Right atrium auricular region (tissue), 2 donors: ENCODE measurements at regions not wholly inside any gene's neighbourhood (a gene's known extent, or its start where the extent isn't known, plus 50 kb on each side); places are given as distances from the start of the nearest gene placed in this dataset.

Source experiments
- DNase-seq: peaks from one replicate; pipeline ENCODE4 v3.0.0-alpha.2; 2019; ENCODE audit warnings: low spot score
- H3K27ac ChIP-seq, 2 donors: fragments of 200-600 bp; sonication (generic); 1 replicate in 1 of 2; 2 replicates in 1 of 2; pipeline ENCODE4 v1.5.1; 2016 to 2019
- H3K27me3 ChIP-seq, 2 donors: fragments of 200-600 bp; sonication (generic); one replicate each; pipeline versions ENCODE4 v1.5.1 to v1.6.0; 2017 to 2019
- H3K36me3 ChIP-seq: fragments of 200-600 bp; sonication (generic); one replicate; pipeline ENCODE4 v1.5.1; 2016
- H3K4me1 ChIP-seq, 2 donors: fragments of 200-600 bp; sonication (generic); one replicate each; pipeline versions ENCODE4 v1.5.1 to v1.6.0; 2017 to 2019
- H3K4me3 ChIP-seq, 2 donors: fragments of 200-600 bp; sonication (generic); 1 replicate in 1 of 2; 2 replicates in 1 of 2; pipeline ENCODE4 v1.5.1; 2017 to 2019; ENCODE audit warnings: mild to moderate bottlenecking in 1 of 2, moderate library complexity in 1 of 2
- H3K9me3 ChIP-seq, 2 donors: fragments of 200-600 bp; sonication (generic); one replicate each; pipeline ENCODE4 v1.5.1; 2019
- TF ChIP-seq, protein P1 (sequence below), 2 donors: fragments of 200-600 bp; sonication (generic); IDR thresholded peaks; one replicate each; pipeline ENCODE4 v1.5.1; 2019; ENCODE audit warnings: antibody characterized with exemption in 2 of 2

DNA sequence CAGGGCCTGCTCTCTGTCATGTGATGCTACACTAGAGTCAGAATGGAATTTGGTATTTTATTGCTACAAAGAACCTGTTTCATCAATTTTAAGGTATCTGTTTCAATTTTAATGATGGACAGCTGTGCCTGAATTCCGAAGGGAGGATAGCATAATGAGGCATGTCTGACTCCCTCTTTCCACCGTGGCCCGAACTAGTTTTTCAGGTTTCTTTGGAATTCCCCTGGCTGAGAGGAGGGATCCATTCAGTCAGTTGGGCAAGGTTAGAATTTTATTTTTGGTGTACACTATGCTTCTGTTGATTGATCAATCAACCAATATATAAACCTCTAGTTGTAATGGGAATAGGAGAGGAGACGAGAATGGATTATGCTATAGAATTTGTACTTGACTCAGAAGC is 761.8 kb downstream of the FAM133A start:
- H3K4me3 ChIP-seq, result no peak overlapping the region
- TF ChIP-seq, protein P1, sequence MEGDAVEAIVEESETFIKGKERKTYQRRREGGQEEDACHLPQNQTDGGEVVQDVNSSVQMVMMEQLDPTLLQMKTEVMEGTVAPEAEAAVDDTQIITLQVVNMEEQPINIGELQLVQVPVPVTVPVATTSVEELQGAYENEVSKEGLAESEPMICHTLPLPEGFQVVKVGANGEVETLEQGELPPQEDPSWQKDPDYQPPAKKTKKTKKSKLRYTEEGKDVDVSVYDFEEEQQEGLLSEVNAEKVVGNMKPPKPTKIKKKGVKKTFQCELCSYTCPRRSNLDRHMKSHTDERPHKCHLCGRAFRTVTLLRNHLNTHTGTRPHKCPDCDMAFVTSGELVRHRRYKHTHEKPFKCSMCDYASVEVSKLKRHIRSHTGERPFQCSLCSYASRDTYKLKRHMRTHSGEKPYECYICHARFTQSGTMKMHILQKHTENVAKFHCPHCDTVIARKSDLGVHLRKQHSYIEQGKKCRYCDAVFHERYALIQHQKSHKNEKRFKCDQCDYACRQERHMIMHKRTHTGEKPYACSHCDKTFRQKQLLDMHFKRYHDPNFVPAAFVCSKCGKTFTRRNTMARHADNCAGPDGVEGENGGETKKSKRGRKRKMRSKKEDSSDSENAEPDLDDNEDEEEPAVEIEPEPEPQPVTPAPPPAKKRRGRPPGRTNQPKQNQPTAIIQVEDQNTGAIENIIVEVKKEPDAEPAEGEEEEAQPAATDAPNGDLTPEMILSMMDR (IDR thresholded peaks at IDR 0.05), result no peak
- H3K4me1 ChIP-seq, result no peaks in the 10 kb centered on the region
- no peak overlapping the region for H3K27ac ChIP-seq
- DNase-seq, result no peak
- no peaks in the 10 kb centered on the region for H3K27me3 ChIP-seq
- H3K9me3 ChIP-seq, result no peaks in the 10 kb centered on the region
- H3K36me3 ChIP-seq, result no peaks in the 10 kb centered on the region

DNA sequence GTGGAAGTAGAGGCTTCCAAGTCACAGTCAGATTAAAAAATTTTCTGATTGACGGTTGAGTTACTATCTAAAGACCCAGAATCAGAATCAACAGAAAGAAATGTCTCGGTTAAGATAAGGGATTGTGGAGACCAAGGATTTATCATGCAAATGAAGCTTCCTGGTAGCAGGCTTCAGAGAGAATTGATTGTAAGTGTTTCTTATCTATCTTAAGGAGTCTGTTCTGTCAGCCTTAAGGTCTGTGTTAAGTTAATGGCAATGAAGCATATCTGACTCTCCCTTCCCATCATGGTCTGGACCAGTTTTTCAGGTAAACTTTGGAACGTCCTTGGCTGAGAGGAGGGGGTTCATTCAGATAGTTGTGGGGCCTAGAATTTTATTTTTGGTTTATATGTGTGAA is 780.2 kb downstream of the FAM133A start:
- Histone ChIP-seq H3K4me3 (no peak overlapping the region), H3K9me3 (no peaks in the 10 kb centered on the region), H3K27me3 (no peaks in the 10 kb centered on the region), H3K36me3 (no peaks in the 10 kb centered on the region), H3K27ac (no peak overlapping the region), H3K4me1 (no peaks in the 10 kb centered on the region)
- TF ChIP-seq, protein P1 (IDR thresholded peaks at IDR 0.05), result no peak
- no peak for DNase-seq

DNA sequence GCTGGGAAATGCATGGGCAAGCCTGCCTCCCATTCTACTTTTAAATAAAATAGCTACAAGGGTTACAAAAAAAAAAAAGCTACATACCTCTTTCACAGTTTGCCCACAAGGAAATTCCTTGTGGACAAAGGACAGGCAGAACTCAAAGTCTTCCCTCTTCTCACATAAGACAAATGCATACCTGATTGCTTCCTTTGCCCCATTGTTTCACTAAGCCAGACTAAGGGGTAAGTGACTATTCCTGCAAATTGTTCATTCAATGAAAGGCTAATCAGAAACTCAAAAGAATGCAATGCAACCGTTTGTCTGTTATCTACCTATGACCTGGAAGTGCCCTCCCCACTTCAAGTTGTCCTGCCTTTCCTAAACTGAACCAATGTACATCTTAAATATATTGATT is 780.6 kb downstream of the FAM133A start:
- Histone ChIP-seq H3K9me3 (no peaks in the 10 kb centered on the region), H3K27ac (no peak overlapping the region), H3K4me1 (no peaks in the 10 kb centered on the region), H3K27me3 (no peaks in the 10 kb centered on the region), H3K4me3 (no peak overlapping the region), H3K36me3 (no peaks in the 10 kb centered on the region)
- DNase-seq, result no peak
- TF ChIP-seq, protein P1 (IDR thresholded peaks at IDR 0.05), result no peak

DNA sequence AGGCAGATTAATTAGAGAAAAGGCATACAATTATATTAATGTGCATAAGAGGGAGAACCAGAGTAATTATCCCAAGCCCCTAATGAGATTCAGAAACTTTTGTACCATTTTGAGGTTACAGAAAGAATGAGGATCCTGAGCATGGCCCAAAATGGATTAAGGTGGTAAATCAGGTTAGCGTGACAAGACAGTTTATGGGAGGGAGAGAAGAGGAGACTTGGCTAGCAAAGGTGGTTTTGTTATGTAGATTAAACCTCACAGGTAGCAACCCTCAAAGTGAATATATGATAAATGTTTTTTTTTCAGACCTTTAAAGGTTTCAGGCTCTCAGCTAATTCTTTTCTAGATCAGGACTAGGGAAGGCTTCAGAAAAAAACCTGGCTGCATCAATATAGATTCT is 781.8 kb downstream of the FAM133A start:
- H3K27me3 ChIP-seq, result no peaks in the 10 kb centered on the region
- TF ChIP-seq, protein P1 (IDR thresholded peaks at IDR 0.05), result no peak
- DNase-seq, result no peak
- H3K9me3 ChIP-seq, result no peaks in the 10 kb centered on the region
- H3K4me1 ChIP-seq, result no peaks in the 10 kb centered on the region
- H3K27ac ChIP-seq, result no peak overlapping the region
- no peak overlapping the region for H3K4me3 ChIP-seq
- H3K36me3 ChIP-seq, result no peaks in the 10 kb centered on the region

DNA sequence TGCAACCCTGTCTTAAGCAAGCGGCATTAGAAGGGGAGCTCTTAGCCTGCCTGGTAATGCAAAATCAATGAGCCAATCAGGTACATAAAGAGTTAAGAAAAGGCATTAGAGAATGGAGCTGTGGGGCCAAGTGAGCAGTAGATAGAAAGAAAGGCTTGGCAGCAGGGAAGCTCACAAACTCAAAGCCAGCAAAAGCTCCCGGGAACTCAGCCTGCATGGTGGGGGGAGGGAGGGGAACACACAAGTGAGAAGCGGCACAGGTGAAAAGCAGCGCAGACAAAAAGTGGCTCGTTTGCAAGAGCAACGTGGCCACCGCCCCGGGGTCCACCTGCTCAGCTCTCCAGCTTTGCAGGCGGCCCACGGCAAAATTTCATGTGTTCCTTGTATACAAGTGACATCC is 818.5 kb downstream of the FAM133A start:
- Histone ChIP-seq H3K4me3 (no peak overlapping the region), H3K27ac (no peak overlapping the region)

DNA sequence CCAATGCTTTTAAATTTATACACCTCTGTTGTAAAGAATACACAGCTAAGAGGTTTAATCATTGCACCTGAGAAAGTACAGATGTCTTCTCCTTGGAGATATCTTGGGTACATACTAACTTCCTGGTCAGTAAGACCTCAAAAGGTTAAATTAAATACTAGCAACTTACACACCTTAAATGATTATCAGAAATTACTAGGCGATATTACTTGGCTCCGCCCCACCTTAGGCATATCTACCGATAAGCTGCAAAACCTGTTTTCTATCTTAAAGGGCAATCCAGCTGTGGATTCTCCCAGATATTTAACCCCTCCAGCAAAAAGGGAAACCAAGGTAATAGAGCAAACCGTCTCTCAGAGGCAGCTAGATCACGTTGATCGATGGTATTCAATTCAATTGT is 819.4 kb downstream of the FAM133A start:
- Histone ChIP-seq H3K36me3 (no peaks in the 10 kb centered on the region), H3K4me1 (no peaks in the 10 kb centered on the region), H3K9me3 (no peaks in the 10 kb centered on the region), H3K27me3 (no peaks in the 10 kb centered on the region), H3K4me3 (no peak overlapping the region), H3K27ac (no peak overlapping the region)
- no peak for DNase-seq
- TF ChIP-seq, protein P1 (IDR thresholded peaks at IDR 0.05), result no peak

More for the DNA sequence above, 818.5 kb downstream of the FAM133A start:
- H3K36me3 ChIP-seq, result no peaks in the 10 kb centered on the region
- DNase-seq, result no peak
- no peaks in the 10 kb centered on the region for H3K27me3 ChIP-seq
- no peaks in the 10 kb centered on the region for H3K9me3 ChIP-seq
- TF ChIP-seq, protein P1 (IDR thresholded peaks at IDR 0.05), result no peak
- no peaks in the 10 kb centered on the region for H3K4me1 ChIP-seq
